ENCODE measurements at regions not wholly inside any gene's neighbourhood (a gene's known extent, or its start where the extent isn't known, plus 50 kb on each side); places are given as distances from the start of the nearest gene placed in this dataset.

- Histone ChIP-seq H3K36me3 (ENCODE audit: control insufficient read depth, insufficient read depth, low read length) (no peaks in the 10 kb centered on the region), H3K27me3 (ENCODE audit: control insufficient read depth, insufficient read depth, low read length) (peaks cover 2% of the 10 kb centered on the region), H3K4me3 (ENCODE audit: low read depth, low read length) (no peak overlapping the region)
- DNase-seq (ENCODE audit: low read depth) (no peak), FAIRE-seq (no peak)
- no peak for TF ChIP-seq CTCF (IDR thresholded peaks at IDR 0.05; ENCODE audit: insufficient read depth, low read length, severe bottlenecking)
Measured at GRCh38 chr5:57320582-57320981, 146.7 kb downstream of the GPBP1 start.

GRCh38 chr5:57319628-57320027, 145.8 kb downstream of the GPBP1 start:
- FAIRE-seq, result no peak
- Histone ChIP-seq H3K4me3 (ENCODE audit: low read depth, low read length) (no peak overlapping the region), H3K36me3 (ENCODE audit: control insufficient read depth, insufficient read depth, low read length) (no peaks in the 10 kb centered on the region), H3K27me3 (ENCODE audit: control insufficient read depth, insufficient read depth, low read length) (peaks cover 2% of the 10 kb centered on the region)
- DNase-seq (ENCODE audit: low read depth), result no peak
- no peak for TF ChIP-seq CTCF (IDR thresholded peaks at IDR 0.05; ENCODE audit: insufficient read depth, low read length, severe bottlenecking)

GRCh38 chr5:57318251-57318650, 144.4 kb downstream of the GPBP1 start:
- FAIRE-seq (peak; percentile 13), DNase-seq (ENCODE audit: low read depth) (no peak)
- TF ChIP-seq CTCF (IDR thresholded peaks at IDR 0.05; ENCODE audit: insufficient read depth, low read length, severe bottlenecking), result no peak
- Histone ChIP-seq H3K36me3 (ENCODE audit: control insufficient read depth, insufficient read depth, low read length) (no peaks in the 10 kb centered on the region), H3K4me3 (ENCODE audit: low read depth, low read length) (no peak overlapping the region), H3K27me3 (ENCODE audit: control insufficient read depth, insufficient read depth, low read length) (peaks cover 2% of the 10 kb centered on the region)

GRCh38 chr5:57317341-57317740, 143.5 kb downstream of the GPBP1 start:
- no peaks in the 10 kb centered on the region for H3K36me3 ChIP-seq (ENCODE audit: control insufficient read depth, insufficient read depth, low read length)
- peaks cover 2% of the 10 kb centered on the region for H3K27me3 ChIP-seq (ENCODE audit: control insufficient read depth, insufficient read depth, low read length)
- TF ChIP-seq CTCF (IDR thresholded peaks at IDR 0.05; ENCODE audit: insufficient read depth, low read length, severe bottlenecking), result no peak
- FAIRE-seq (peak; percentile 7), DNase-seq (ENCODE audit: low read depth) (no peak)
- no peak overlapping the region for H3K4me3 ChIP-seq (ENCODE audit: low read depth, low read length)

- H3K36me3 ChIP-seq (ENCODE audit: control insufficient read depth, insufficient read depth, low read length), result no peaks in the 10 kb centered on the region
- H3K4me3 ChIP-seq (ENCODE audit: low read depth, low read length), result no peak overlapping the region
- DNase-seq (ENCODE audit: low read depth) (peak; percentile 85), FAIRE-seq (no peak)
- TF ChIP-seq CTCF (IDR thresholded peaks at IDR 0.05; ENCODE audit: insufficient read depth, low read length, severe bottlenecking), result no peak
- peaks cover 2% of the 10 kb centered on the region for H3K27me3 ChIP-seq (ENCODE audit: control insufficient read depth, insufficient read depth, low read length)
Measured at GRCh38 chr5:57316798-57317327, 143.0 kb downstream of the GPBP1 start.

- H3K36me3 ChIP-seq (ENCODE audit: control insufficient read depth, insufficient read depth, low read length), result no peaks in the 10 kb centered on the region
- FAIRE-seq (no peak), DNase-seq (ENCODE audit: low read depth) (no peak)
- H3K27me3 ChIP-seq (ENCODE audit: control insufficient read depth, insufficient read depth, low read length), result peaks cover 2% of the 10 kb centered on the region
- no peak overlapping the region for H3K4me3 ChIP-seq (ENCODE audit: low read depth, low read length)
- no peak for TF ChIP-seq CTCF (IDR thresholded peaks at IDR 0.05; ENCODE audit: insufficient read depth, low read length, severe bottlenecking)
Measured at GRCh38 chr5:57315941-57316340, 142.1 kb downstream of the GPBP1 start.

All from bronchial epithelial cell (primary cell).